GM18520 (cell line): ENCODE measurements at regions not wholly inside any gene's neighbourhood (a gene's known extent, or its start where the extent isn't known, plus 50 kb on each side); places are given as distances from the start of the nearest gene placed in this dataset.

Experiments
- ATAC-seq: cut with Tn5 transposase; IDR thresholded peaks from one replicate; pipeline ENCODE4 v1.9.1; 2021; ENCODE audit not compliant: unreplicated experiment

DNA sequence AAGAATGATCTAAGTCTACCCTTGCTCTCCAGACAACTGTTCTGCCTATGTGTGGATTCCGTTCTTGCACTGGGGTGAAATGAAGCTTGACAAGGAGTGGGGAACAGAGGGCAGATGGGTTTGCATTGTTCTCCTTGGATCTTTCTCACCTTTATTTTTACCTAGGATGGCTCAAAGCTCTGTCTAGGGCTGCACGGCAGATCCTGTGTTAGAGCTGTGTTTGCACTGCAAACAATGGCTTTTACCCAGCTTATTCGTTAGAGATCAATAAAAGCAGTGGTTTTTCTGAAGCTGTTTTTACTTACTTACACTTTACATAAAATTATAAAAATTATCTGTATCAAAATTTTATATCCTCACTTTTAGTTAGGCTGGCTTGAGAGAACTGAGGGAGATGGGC is 105.1 kb downstream of the LRIG3 start:
- no peak for ATAC-seq

DNA sequence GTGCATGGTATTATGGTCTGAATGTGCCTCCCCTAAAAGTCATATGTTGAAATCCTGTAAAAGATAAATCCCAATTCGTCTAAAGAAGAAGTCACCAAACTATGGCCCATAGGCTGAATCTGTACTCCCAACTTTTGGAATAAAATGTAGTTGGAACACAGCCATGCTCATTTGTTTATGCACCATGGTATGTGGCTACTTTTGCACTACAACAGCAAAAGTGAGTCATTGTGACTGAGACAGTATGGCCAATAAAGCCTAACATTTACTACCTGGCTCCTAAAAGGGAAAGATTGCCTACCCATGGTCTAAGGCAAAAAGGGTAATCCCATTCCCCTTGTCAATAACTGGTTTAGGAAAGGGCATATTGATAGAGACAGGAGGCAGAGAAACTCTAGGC is 101.8 kb downstream of the LRIG3 start:
- ATAC-seq: no peak

GRCh38 chr12:58819345-58819744 is 101.0 kb downstream of the LRIG3 start:
- ATAC-seq: no peak

GRCh38 chr12:58819985-58820384 is 100.3 kb downstream of the LRIG3 start:
- ATAC-seq: no peak
